HL-60 (cell line): ENCODE measurements at regions not wholly inside any gene's neighbourhood (a gene's known extent, or its start where the extent isn't known, plus 50 kb on each side); places are given as distances from the start of the nearest gene placed in this dataset.

ENCODE experiments used
- DNase-seq, 2 experiments: peaks; one replicate each; pipeline ENCODE4 v3.0.0-alpha.2; 2010 to 2020; ENCODE audit warnings: low read depth in 1 of 2, low spot score in 1 of 2
- H3K27ac ChIP-seq: fragments of 250-450 bp; sonication (Bioruptor Pico); replicated peaks from 2 replicates; pipeline ENCODE4 v1.5.1; 2020; ENCODE audit warnings: mild to moderate bottlenecking, moderate library complexity
- H3K27me3 ChIP-seq: fragments of 250-450 bp; sonication (Bioruptor Pico); 2 replicates; pipeline ENCODE4 v1.5.1; 2021; ENCODE audit warnings: mild to moderate bottlenecking, moderate library complexity; ENCODE audit not compliant: insufficient read depth, poor library complexity, severe bottlenecking
- H3K4me3 ChIP-seq: replicated peaks from 2 replicates; pipeline ENCODE4 v1.5.1; 2011; ENCODE audit warnings: mild to moderate bottlenecking, control low read depth, low read length; ENCODE audit not compliant: insufficient read depth
- GABPA ChIP-seq: IDR thresholded peaks from 2 replicates; pipeline ENCODE4 v1.6.1; 2012; ENCODE audit warnings: low read depth
- POLR2AphosphoS5 ChIP-seq: IDR thresholded peaks from 2 replicates; pipeline ENCODE4 v1.6.1; 2012; ENCODE audit warnings: low read depth
- SPI1 ChIP-seq: IDR thresholded peaks from 2 replicates; pipeline ENCODE4 v1.6.1; 2012; ENCODE audit warnings: low read depth, mild to moderate bottlenecking, borderline replicate concordance
- TF ChIP-seq, protein P1 (sequence below): IDR thresholded peaks from one replicate; pipeline ENCODE4 v1.5.1; 2011; ENCODE audit warnings: low read length, control low read depth, inconsistent platforms; ENCODE audit not compliant: insufficient read depth
- TF ChIP-seq, protein P2 (sequence below): IDR thresholded peaks from 2 replicates; pipeline ENCODE4 v1.6.1; 2012; ENCODE audit warnings: low read depth; ENCODE audit not compliant: insufficient replicate concordance

- DNase-seq: no peak
- Histone ChIP-seq H3K4me3 (no peak overlapping the region), H3K27ac (no peak overlapping the region), H3K27me3 (peaks cover 2% of the 10 kb centered on the region)
- TF ChIP-seq, protein P1, sequence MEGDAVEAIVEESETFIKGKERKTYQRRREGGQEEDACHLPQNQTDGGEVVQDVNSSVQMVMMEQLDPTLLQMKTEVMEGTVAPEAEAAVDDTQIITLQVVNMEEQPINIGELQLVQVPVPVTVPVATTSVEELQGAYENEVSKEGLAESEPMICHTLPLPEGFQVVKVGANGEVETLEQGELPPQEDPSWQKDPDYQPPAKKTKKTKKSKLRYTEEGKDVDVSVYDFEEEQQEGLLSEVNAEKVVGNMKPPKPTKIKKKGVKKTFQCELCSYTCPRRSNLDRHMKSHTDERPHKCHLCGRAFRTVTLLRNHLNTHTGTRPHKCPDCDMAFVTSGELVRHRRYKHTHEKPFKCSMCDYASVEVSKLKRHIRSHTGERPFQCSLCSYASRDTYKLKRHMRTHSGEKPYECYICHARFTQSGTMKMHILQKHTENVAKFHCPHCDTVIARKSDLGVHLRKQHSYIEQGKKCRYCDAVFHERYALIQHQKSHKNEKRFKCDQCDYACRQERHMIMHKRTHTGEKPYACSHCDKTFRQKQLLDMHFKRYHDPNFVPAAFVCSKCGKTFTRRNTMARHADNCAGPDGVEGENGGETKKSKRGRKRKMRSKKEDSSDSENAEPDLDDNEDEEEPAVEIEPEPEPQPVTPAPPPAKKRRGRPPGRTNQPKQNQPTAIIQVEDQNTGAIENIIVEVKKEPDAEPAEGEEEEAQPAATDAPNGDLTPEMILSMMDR: no peak
- TF ChIP-seq POLR2AphosphoS5: no peak
- TF ChIP-seq SPI1: no peak
- TF ChIP-seq GABPA: no peak
- TF ChIP-seq, protein P2, sequence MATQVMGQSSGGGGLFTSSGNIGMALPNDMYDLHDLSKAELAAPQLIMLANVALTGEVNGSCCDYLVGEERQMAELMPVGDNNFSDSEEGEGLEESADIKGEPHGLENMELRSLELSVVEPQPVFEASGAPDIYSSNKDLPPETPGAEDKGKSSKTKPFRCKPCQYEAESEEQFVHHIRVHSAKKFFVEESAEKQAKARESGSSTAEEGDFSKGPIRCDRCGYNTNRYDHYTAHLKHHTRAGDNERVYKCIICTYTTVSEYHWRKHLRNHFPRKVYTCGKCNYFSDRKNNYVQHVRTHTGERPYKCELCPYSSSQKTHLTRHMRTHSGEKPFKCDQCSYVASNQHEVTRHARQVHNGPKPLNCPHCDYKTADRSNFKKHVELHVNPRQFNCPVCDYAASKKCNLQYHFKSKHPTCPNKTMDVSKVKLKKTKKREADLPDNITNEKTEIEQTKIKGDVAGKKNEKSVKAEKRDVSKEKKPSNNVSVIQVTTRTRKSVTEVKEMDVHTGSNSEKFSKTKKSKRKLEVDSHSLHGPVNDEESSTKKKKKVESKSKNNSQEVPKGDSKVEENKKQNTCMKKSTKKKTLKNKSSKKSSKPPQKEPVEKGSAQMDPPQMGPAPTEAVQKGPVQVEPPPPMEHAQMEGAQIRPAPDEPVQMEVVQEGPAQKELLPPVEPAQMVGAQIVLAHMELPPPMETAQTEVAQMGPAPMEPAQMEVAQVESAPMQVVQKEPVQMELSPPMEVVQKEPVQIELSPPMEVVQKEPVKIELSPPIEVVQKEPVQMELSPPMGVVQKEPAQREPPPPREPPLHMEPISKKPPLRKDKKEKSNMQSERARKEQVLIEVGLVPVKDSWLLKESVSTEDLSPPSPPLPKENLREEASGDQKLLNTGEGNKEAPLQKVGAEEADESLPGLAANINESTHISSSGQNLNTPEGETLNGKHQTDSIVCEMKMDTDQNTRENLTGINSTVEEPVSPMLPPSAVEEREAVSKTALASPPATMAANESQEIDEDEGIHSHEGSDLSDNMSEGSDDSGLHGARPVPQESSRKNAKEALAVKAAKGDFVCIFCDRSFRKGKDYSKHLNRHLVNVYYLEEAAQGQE: no peak
Measured at GRCh38 chr5:14980698-14981097, 109.1 kb upstream of the ANKH start.

DNA sequence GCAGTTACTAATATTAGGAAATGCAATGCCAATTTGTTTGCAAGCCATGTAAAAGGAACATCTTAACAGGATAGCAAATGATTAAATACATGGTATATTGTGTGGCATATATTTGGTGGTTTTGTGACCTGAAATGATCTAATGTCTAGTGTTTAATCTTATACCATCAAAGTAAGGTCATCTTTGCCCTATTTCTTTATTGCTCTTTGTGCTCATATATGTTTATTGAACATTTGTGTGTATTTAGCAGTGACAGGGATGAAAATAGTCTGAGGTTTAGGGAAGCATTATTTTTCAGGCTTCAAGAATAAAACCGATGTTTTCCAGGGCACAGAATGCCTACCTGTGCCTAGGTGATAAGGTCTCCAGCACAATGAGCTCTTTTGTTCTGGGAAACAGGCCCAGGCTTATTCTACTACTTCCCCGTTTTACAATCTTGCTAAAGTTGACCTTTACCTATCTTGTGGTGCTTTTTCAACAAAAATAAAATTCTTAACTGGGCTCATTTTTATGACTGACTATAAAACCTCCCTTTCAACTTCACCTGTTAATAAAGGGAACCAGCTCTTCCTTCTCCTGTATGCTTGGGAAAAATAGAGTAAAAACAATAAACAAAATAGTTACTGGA is 105.6 kb upstream of the ANKH start:
- Histone ChIP-seq H3K27ac (no peak overlapping the region), H3K4me3 (no peak overlapping the region), H3K27me3 (no peaks in the 10 kb centered on the region)
- no peak for DNase-seq
- TF ChIP-seq POLR2AphosphoS5 (no peak), GABPA (no peak), SPI1 (no peak)
- TF ChIP-seq, protein P1: no peak
- TF ChIP-seq, protein P2: no peak

- DNase-seq: no peak
- H3K27ac ChIP-seq: no peak overlapping the region
- TF ChIP-seq GABPA: no peak
- TF ChIP-seq, protein P2: no peak
- no peak for TF ChIP-seq POLR2AphosphoS5
- no peak for TF ChIP-seq SPI1
- TF ChIP-seq, protein P1: no peak
- H3K27me3 ChIP-seq: no peaks in the 10 kb centered on the region
- no peak overlapping the region for H3K4me3 ChIP-seq
Measured at GRCh38 chr5:14976486-14976885, 104.9 kb upstream of the ANKH start.
